Fibroblast of gingiva (primary cell): ENCODE measurements at regions not wholly inside any gene's neighbourhood (a gene's known extent, or its start where the extent isn't known, plus 50 kb on each side); places are given as distances from the start of the nearest gene placed in this dataset.

ENCODE experiments used
- DNase-seq: peaks from one replicate; pipeline ENCODE4 v3.0.0-alpha.2; 2011; ENCODE audit warnings: low read depth

GRCh38 chr4:123880631-123881030 lies 484.0 kb downstream of the SPRY1 start:
- no peak for DNase-seq

- DNase-seq, result no peak
These were observed 488.3 kb downstream of the SPRY1 start for GRCh38 chr4:123884922-123885321.

- peak; percentile 46 for DNase-seq
These were observed 492.9 kb downstream of the SPRY1 start for GRCh38 chr4:123889507-123889906.

GRCh38 chr4:123890889-123891288 lies 494.3 kb downstream of the SPRY1 start:
- no peak for DNase-seq

- DNase-seq, result no peak
These were observed 495.3 kb downstream of the SPRY1 start for GRCh38 chr4:123891881-123892280.

GRCh38 chr4:123892368-123892976 lies 495.9 kb downstream of the SPRY1 start:
- DNase-seq, result no peak

- peak; percentile 70 for DNase-seq
These were observed 496.7 kb downstream of the SPRY1 start for GRCh38 chr4:123893011-123893981.

- DNase-seq, result peak; percentile 68
These were observed 500.0 kb downstream of the SPRY1 start for GRCh38 chr4:123896446-123897071.

- DNase-seq, result no peak
These were observed 502.5 kb downstream of the SPRY1 start for GRCh38 chr4:123898946-123899666.

- DNase-seq, result no peak
These were observed 508.3 kb downstream of the SPRY1 start for GRCh38 chr4:123904882-123905281.

GRCh38 chr4:123913598-123913997 lies 517.0 kb downstream of the SPRY1 start:
- no peak for DNase-seq

- no peak for DNase-seq
These were observed 520.2 kb downstream of the SPRY1 start for GRCh38 chr4:123916821-123917220.

GRCh38 chr4:123919576-123920098 lies 523.0 kb downstream of the SPRY1 start:
- DNase-seq, result no peak

- no peak for DNase-seq
These were observed 524.7 kb downstream of the SPRY1 start for GRCh38 chr4:123921339-123921738.

- DNase-seq, result no peak
These were observed 526.3 kb downstream of the SPRY1 start for GRCh38 chr4:123922847-123923246.

- DNase-seq, result peak; percentile 64
These were observed 527.9 kb downstream of the SPRY1 start for GRCh38 chr4:123924536-123924935.

GRCh38 chr4:123929565-123929964 lies 533.0 kb downstream of the SPRY1 start:
- peak; percentile 14 for DNase-seq

GRCh38 chr4:123930996-123931395 lies 534.4 kb downstream of the SPRY1 start:
- DNase-seq, result peak; percentile 17

GRCh38 chr4:123934096-123934495 lies 537.5 kb downstream of the SPRY1 start:
- DNase-seq, result no peak

- DNase-seq, result no peak
These were observed 540.0 kb downstream of the SPRY1 start for GRCh38 chr4:123936621-123937043.

- no peak for DNase-seq
These were observed 541.0 kb downstream of the SPRY1 start for GRCh38 chr4:123937581-123937980.

GRCh38 chr4:123939621-123940020 lies 543.0 kb downstream of the SPRY1 start:
- peak; percentile 53 for DNase-seq
